ENCODE measurements at regions not wholly inside any gene's neighbourhood (a gene's known extent, or its start where the extent isn't known, plus 50 kb on each side); places are given as distances from the start of the nearest gene placed in this dataset.

- H3K27ac ChIP-seq (ENCODE audit: low read depth, low read length): no peak overlapping the region
- H3K9me3 ChIP-seq (ENCODE audit: insufficient read depth, low read depth, low read length): no peaks in the 10 kb centered on the region
- no peak overlapping the region for H3K4me2 ChIP-seq (ENCODE audit: low read length)
- Mint-ChIP-seq H3K4me3 (ENCODE audit: unreplicated experiment) (no peak overlapping the region), H3K27ac (ENCODE audit: unreplicated experiment) (no peak overlapping the region), H3K27me3 (ENCODE audit: low read depth, unreplicated experiment) (no peaks in the 10 kb centered on the region), H3K36me3 (ENCODE audit: low read depth, unreplicated experiment) (no peaks in the 10 kb centered on the region), H3K9me3 (ENCODE audit: unreplicated experiment) (no peaks in the 10 kb centered on the region), H3K4me1 (ENCODE audit: low read depth, unreplicated experiment) (peaks cover 13% of the 10 kb centered on the region)
- no peak for FAIRE-seq
- peaks cover 2% of the 10 kb centered on the region for H3K4me1 ChIP-seq (ENCODE audit: insufficient read depth, low read length)
- no peaks in the 10 kb centered on the region for H4K20me1 ChIP-seq (ENCODE audit: insufficient read depth, low read length)
- no peak overlapping the region for H2AFZ ChIP-seq (ENCODE audit: low read depth, low read length)
- H3K9ac ChIP-seq (ENCODE audit: low read length): no peak overlapping the region
- H3K79me2 ChIP-seq (ENCODE audit: insufficient read depth, low read length): no peaks in the 10 kb centered on the region
- H3K27me3 ChIP-seq (ENCODE audit: insufficient read depth, low read length): no peaks in the 10 kb centered on the region
- no peak for TF ChIP-seq CTCF (IDR thresholded peaks at IDR 0.05; ENCODE audit: insufficient read depth, low read depth, low read length)
- no peak overlapping the region for H3K4me3 ChIP-seq (ENCODE audit: insufficient read depth, low read depth, low read length)
- no peak for DNase-seq (ENCODE audit: low read depth)
- no peaks in the 10 kb centered on the region for H3K36me3 ChIP-seq (ENCODE audit: insufficient read depth, low read length)
Observed at GRCh38 chr7:81624650-81625631, 144.9 kb downstream of the HGF start.

- Histone ChIP-seq H3K27ac (ENCODE audit: low read depth, low read length) (no peak overlapping the region), H4K20me1 (ENCODE audit: insufficient read depth, low read length) (no peaks in the 10 kb centered on the region), H3K79me2 (ENCODE audit: insufficient read depth, low read length) (no peaks in the 10 kb centered on the region), H3K4me2 (ENCODE audit: low read length) (no peak overlapping the region), H3K4me1 (ENCODE audit: insufficient read depth, low read length) (peaks cover 3% of the 10 kb centered on the region), H2AFZ (ENCODE audit: low read depth, low read length) (no peak overlapping the region), H3K9ac (ENCODE audit: low read length) (no peak overlapping the region), H3K36me3 (ENCODE audit: insufficient read depth, low read length) (no peaks in the 10 kb centered on the region), H3K4me3 (ENCODE audit: insufficient read depth, low read depth, low read length) (no peak overlapping the region), H3K9me3 (ENCODE audit: insufficient read depth, low read depth, low read length) (no peaks in the 10 kb centered on the region), H3K27me3 (ENCODE audit: insufficient read depth, low read length) (no peaks in the 10 kb centered on the region)
- no peak for TF ChIP-seq CTCF (IDR thresholded peaks at IDR 0.05; ENCODE audit: insufficient read depth, low read depth, low read length)
- no peak for TF ChIP-seq EZH2 (IDR thresholded peaks at IDR 0.05; ENCODE audit: insufficient read depth, low read length)
- H3K36me3 Mint-ChIP-seq (ENCODE audit: low read depth, unreplicated experiment): no peaks in the 10 kb centered on the region
- no peaks in the 10 kb centered on the region for H3K9me3 Mint-ChIP-seq (ENCODE audit: unreplicated experiment)
- DNase-seq (ENCODE audit: low read depth) (peak; percentile 72), FAIRE-seq (peak; percentile 32)
- H3K27me3 Mint-ChIP-seq (ENCODE audit: low read depth, unreplicated experiment): no peaks in the 10 kb centered on the region
- H3K4me3 Mint-ChIP-seq (ENCODE audit: unreplicated experiment): no peak overlapping the region
- H3K27ac Mint-ChIP-seq (ENCODE audit: unreplicated experiment): no peak overlapping the region
- H3K4me1 Mint-ChIP-seq (ENCODE audit: low read depth, unreplicated experiment): peaks cover 17% of the 10 kb centered on the region
Observed at GRCh38 chr7:81624021-81624592, 145.7 kb downstream of the HGF start.

Measured in astrocyte (in vitro differentiated cells and primary cell).